ENCODE measurements at regions not wholly inside any gene's neighbourhood (a gene's known extent, or its start where the extent isn't known, plus 50 kb on each side); places are given as distances from the start of the nearest gene placed in this dataset.

DNA sequence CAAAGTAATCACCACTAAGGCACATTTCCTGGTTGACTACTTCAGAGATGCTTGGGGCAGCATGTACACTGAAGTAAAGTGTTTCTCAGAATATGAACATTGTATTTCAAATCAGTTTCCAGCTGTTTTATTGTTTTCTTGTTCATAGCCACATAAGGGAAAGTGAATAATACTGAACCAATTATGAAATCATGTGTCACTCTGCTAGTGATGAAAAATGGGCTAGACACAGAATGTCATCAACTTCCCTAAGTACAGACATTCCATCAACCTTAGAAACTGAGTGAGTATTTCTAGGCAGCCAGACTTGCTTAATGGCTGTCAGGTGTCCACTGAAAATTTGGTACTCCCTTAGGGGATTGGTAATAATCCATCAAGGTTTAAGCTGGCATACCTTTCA lies 603.5 kb downstream of the ARL4A start:
- TF ChIP-seq, protein P1, sequence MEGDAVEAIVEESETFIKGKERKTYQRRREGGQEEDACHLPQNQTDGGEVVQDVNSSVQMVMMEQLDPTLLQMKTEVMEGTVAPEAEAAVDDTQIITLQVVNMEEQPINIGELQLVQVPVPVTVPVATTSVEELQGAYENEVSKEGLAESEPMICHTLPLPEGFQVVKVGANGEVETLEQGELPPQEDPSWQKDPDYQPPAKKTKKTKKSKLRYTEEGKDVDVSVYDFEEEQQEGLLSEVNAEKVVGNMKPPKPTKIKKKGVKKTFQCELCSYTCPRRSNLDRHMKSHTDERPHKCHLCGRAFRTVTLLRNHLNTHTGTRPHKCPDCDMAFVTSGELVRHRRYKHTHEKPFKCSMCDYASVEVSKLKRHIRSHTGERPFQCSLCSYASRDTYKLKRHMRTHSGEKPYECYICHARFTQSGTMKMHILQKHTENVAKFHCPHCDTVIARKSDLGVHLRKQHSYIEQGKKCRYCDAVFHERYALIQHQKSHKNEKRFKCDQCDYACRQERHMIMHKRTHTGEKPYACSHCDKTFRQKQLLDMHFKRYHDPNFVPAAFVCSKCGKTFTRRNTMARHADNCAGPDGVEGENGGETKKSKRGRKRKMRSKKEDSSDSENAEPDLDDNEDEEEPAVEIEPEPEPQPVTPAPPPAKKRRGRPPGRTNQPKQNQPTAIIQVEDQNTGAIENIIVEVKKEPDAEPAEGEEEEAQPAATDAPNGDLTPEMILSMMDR (conservative IDR thresholded peaks at IDR 0.05): no peak
- TF ChIP-seq EZH2 (IDR thresholded peaks at IDR 0.05; ENCODE audit: low read depth): no peak

Measured in PC-9 (cell line).